H1 (cell line): ENCODE measurements at regions not wholly inside any gene's neighbourhood (a gene's known extent, or its start where the extent isn't known, plus 50 kb on each side); places are given as distances from the start of the nearest gene placed in this dataset.

Experiments used
- CHD2 ChIP-seq: IDR thresholded peaks from 2 replicates; pipeline ENCODE4 v1.6.1; 2012; ENCODE audit warnings: low read length, improper control_type of control experiment
- CHD7 ChIP-seq: fragments of 300-600 bp; sonication (generic); IDR thresholded peaks from 2 replicates; pipeline ENCODE4 v1.7.1; 2012; ENCODE audit warnings: low read length, moderate library complexity, mild to moderate bottlenecking, inconsistent platforms; ENCODE audit not compliant: insufficient replicate concordance
- HDAC2 ChIP-seq, 2 experiments: fragments of 300-600 bp in 1 of 2; sonication (generic) in 1 of 2; IDR thresholded peaks; 2 replicates each; pipeline ENCODE4 v1.6.1; 2011 to 2012; ENCODE audit warnings: low read depth in 2 of 2, low read length in 2 of 2, mild to moderate bottlenecking in 2 of 2, moderate library complexity in 2 of 2, borderline replicate concordance in 1 of 2, inconsistent platforms in 1 of 2
- JUN ChIP-seq: IDR thresholded peaks from 2 replicates; pipeline ENCODE4 v1.6.1; 2011; ENCODE audit warnings: low read depth, mild to moderate bottlenecking, improper control_type of control experiment, low read length
- PHF8 ChIP-seq: fragments of 200-600 bp; sonication (generic); conservative IDR thresholded peaks from 2 replicates; pipeline ENCODE4 v1.7.1; 2012; ENCODE audit warnings: low read depth, mild to moderate bottlenecking, inconsistent platforms, low read length, moderate library complexity
- SIX5 ChIP-seq: IDR thresholded peaks from 2 replicates; pipeline ENCODE4 v1.6.1; 2011; ENCODE audit warnings: mild to moderate bottlenecking, low read depth, low read length

DNA sequence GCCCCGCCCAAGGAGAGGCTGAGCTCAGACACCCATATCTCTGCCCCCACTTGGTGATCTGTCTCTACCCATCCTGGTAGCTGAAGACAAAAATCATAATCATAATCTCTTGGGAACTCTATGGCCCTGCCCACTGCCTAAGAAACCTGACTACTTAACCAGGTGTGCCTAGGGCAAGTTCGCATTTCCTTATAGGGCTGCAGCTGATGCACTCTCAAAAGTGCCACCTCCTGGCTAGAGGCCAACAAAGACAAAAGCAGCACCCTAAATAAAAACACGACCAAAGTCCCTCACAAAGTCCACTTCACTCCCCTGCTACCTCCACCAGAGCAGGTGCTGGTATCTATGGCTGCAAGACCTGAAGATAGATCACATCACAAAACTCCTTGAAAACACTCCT, 250.4 kb upstream of the SLITRK3 start (continued):
- TF ChIP-seq CHD7 (no peak), SIX5 (no peak), CHD2 (no peak), PHF8 (no peak), HDAC2 (IDR thresholded peaks at IDR 0.05; ENCODE audit: borderline replicate concordance in 1 of 2, low read depth in 2 of 2, low read length in 2 of 2) (no peak), JUN (no peak)
